ENCODE measurements at regions not wholly inside any gene's neighbourhood (a gene's known extent, or its start where the extent isn't known, plus 50 kb on each side); places are given as distances from the start of the nearest gene placed in this dataset.

DNA sequence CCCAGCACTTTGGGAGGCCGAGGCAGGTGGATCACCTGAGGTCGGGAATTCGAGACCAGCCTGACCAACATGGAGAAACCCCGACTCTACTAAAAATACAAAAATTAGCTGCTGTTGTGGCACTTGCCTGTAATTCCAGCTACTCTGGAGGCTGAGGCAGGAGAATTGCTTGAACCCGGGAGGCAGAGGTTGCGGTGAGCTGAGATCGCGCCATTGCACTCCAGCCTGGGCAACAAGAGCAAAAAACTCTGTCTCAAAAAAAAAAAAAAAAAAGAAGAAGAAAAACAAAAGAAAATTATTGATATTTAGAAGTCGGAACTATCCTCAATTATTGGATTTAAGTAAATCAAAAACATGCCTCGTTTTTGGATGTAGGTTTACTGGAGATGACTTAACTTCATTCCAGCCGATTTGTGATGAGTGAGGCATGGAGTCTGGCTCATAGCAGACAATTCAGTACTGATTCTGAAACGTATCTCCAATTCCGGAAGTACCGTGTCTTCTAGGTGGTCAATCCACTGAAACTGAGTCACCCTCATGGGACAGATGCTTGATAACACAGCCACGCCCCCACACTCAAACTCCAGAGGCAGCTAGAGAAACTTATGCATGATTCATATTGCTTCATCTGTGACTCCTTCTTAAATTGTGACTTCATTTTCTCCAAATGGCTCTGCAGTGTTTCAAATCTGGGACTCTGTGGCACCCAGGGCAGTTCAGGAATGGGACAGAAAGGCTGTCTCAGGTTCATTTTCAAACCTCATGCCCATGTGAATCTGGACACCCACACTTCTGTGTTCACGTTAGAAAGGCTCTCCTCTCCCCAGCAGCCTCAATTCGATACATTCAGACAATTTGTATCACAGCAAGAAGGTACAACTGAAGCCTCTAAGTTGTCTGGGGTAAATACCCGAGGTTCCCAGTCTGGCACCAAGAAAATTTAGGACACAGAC lies 110.4 kb upstream of the ARMC2 start:
- CTCF ChIA-PET = interaction anchor here (1.0 kb wide), 1 partner anchor 44 kb away, joined by 3 read pairs; no protein-coding TSS in a partner anchor
- Histone ChIP-seq H3K36me3 (ENCODE audit: control insufficient read depth, insufficient read depth, low read length) (no peaks in the 10 kb centered on the region), H3K27me3 (ENCODE audit: control insufficient read depth, insufficient read depth, low read length) (no peaks in the 10 kb centered on the region), H3K4me3 (ENCODE audit: low read depth, low read length) (no peak overlapping the region)
- DNase-seq (ENCODE audit: low read depth) = peak; percentile 86
- TF ChIP-seq CTCF (IDR thresholded peaks at IDR 0.05; ENCODE audit: insufficient read depth, low read depth, low read length) = no peak
- POLR2A ChIA-PET = no interaction called here

- H3K27me3 ChIP-seq (ENCODE audit: control insufficient read depth, insufficient read depth, low read length) = no peaks in the 10 kb centered on the region
- ChIA-PET CTCF (no interaction called here), POLR2A (no interaction called here)
- H3K4me3 ChIP-seq (ENCODE audit: low read depth, low read length) = no peak overlapping the region
- no peaks in the 10 kb centered on the region for H3K36me3 ChIP-seq (ENCODE audit: control insufficient read depth, insufficient read depth, low read length)
- no peak for DNase-seq (ENCODE audit: low read depth)
- TF ChIP-seq CTCF (IDR thresholded peaks at IDR 0.05; ENCODE audit: insufficient read depth, low read depth, low read length) = no peak
Observed at GRCh38 chr6:108738684-108739416, 109.4 kb upstream of the ARMC2 start.

DNA sequence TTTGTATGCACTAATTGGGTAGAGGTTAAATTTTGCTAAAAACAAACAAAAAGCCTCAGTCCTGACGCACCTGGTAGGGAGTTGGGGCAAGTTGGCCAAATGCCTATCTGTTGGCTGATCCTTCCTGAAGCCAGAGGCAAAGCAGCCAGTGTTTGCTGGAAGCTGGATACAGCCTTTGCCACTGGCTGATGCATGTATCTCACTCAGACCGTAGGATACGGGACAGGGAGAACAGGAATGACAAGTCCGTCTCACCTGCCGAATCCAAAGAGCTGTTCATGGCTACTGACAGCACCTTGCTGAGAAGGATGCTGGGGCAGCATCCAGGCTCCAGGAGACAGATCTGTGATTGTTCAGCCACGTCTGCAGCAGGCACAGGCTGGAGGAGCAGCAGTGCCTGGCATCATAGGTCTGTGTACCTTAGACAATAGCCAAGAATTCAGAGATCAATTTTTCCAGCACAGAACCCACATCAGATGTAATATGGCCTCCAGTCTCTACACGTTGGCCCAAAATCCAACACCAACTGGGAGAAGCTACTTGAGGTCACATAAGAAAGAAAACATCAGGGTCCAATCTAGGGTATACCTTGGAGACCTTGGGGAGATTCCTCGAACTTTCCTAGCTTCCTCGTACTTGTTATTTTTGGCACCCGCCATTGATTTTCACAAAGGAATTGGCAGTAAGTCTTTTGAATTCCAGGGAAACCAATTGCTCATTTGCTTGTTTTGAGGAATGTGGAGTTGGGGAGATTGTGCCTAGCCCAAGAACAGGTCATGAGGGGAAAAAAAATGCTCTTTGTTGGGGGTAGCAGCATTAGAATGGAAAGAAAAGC lies 108.5 kb upstream of the ARMC2 start:
- Histone ChIP-seq H3K27me3 (ENCODE audit: control insufficient read depth, insufficient read depth, low read length) (no peaks in the 10 kb centered on the region), H3K36me3 (ENCODE audit: control insufficient read depth, insufficient read depth, low read length) (no peaks in the 10 kb centered on the region), H3K4me3 (ENCODE audit: low read depth, low read length) (no peak overlapping the region)
- ChIA-PET CTCF (no interaction called here), POLR2A (no interaction called here)
- DNase-seq (ENCODE audit: low read depth) = no peak
- TF ChIP-seq CTCF (IDR thresholded peaks at IDR 0.05; ENCODE audit: insufficient read depth, low read depth, low read length) = no peak

- Histone ChIP-seq H3K27me3 (ENCODE audit: control insufficient read depth, insufficient read depth, low read length) (no peaks in the 10 kb centered on the region), H3K36me3 (ENCODE audit: control insufficient read depth, insufficient read depth, low read length) (no peaks in the 10 kb centered on the region), H3K4me3 (ENCODE audit: low read depth, low read length) (no peak overlapping the region)
- POLR2A ChIA-PET = no interaction called here
- TF ChIP-seq CTCF (IDR thresholded peaks at IDR 0.05; ENCODE audit: insufficient read depth, low read depth, low read length) = no peak
- CTCF ChIA-PET = interaction anchor here (1.6 kb wide), 1 partner anchor 40 kb away, joined by 3 read pairs; no protein-coding TSS in a partner anchor
- no peak for DNase-seq (ENCODE audit: low read depth)
Observed at GRCh38 chr6:108741331-108741989, 106.8 kb upstream of the ARMC2 start.
